GM12872 (cell line): ENCODE measurements at regions not wholly inside any gene's neighbourhood (a gene's known extent, or its start where the extent isn't known, plus 50 kb on each side); places are given as distances from the start of the nearest gene placed in this dataset.

Experiments
- TF ChIP-seq, protein P1 (sequence below): IDR thresholded peaks from 3 replicates; pipeline ENCODE4 v1.5.1; 2011; ENCODE audit warnings: low read depth, mild to moderate bottlenecking, low read length, moderate library complexity; ENCODE audit not compliant: insufficient read depth

DNA sequence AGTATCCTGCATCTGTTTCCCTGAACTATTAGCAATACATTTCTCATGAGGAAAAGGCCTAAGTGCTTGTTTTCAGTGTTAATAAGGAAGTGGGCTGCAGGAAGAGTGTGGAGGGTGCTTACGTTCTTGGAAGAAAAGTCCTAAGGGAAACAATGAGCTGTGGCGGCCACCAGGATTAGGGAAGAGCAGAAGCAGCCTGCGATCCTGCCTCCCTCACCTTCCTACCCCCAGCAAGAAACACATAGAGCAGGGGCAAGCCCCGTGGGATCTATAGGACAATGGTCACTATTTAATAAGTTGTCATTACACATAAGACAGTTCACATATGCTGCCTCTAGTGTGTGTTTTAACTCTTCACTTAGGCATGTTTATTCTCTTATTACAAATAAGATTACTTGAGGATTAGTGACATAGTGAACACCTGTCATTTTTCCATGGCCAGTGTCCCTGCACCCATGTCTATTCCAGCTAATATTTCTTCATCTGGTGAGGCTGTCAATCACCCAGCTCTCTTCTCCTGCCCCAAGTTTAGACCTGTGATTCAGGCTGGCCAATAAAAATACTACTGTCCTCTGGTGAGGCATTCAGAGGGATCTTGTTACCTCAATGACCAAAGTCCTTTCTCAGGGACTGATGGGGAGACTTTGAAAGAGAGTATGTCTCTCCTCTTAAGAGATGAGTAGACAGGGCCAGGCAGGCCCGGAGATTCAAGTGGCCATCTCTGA lies 510.9 kb upstream of the CELF4 start:
- TF ChIP-seq, protein P1, sequence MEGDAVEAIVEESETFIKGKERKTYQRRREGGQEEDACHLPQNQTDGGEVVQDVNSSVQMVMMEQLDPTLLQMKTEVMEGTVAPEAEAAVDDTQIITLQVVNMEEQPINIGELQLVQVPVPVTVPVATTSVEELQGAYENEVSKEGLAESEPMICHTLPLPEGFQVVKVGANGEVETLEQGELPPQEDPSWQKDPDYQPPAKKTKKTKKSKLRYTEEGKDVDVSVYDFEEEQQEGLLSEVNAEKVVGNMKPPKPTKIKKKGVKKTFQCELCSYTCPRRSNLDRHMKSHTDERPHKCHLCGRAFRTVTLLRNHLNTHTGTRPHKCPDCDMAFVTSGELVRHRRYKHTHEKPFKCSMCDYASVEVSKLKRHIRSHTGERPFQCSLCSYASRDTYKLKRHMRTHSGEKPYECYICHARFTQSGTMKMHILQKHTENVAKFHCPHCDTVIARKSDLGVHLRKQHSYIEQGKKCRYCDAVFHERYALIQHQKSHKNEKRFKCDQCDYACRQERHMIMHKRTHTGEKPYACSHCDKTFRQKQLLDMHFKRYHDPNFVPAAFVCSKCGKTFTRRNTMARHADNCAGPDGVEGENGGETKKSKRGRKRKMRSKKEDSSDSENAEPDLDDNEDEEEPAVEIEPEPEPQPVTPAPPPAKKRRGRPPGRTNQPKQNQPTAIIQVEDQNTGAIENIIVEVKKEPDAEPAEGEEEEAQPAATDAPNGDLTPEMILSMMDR: no peak

DNA sequence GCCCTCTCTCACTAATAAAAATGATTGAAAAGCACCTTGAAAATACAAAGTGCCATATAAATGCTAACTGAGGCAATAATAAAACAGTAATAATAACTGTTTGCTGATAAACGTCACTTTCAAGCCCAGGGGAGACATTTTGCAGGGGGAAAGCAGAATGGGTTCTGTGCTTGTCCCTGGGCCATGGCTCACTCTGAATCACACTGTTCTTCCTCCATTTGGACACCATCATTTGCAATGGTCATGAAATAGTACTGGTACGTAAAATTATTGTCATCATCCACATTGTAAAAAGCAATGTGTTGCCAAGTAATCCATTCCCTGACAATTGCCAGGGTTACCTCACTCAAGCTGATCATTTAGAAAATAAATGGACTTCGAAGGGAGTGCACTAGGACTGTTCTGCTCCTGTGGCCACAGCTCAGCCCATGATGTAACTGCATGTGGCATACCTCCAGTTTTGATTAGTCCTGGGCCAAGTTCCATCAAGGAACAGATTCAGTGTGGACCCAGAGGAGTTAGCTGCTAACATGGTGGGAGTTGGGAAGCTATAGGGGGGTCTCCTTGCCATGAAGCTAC lies 508.8 kb upstream of the CELF4 start:
- TF ChIP-seq, protein P1: no peak

DNA sequence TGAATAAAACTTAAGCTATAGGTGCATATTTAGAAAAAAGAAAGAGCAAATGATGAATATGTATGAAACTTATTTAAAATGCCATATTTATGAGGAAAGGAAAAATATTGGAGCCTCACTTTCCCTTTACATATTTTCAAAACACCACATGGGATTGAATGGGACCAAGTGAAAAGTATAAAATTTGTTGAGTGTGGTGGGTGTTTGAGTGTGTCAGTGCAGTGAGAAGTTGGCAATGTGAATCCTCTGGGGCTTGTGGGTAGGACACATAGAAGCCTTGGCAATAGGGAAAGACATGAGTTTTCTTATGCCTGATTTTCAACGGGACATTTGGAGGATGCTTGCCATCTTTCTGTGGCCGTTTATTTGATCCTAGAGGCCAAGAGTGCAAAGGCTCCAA lies 502.2 kb upstream of the CELF4 start:
- TF ChIP-seq, protein P1: no peak

DNA sequence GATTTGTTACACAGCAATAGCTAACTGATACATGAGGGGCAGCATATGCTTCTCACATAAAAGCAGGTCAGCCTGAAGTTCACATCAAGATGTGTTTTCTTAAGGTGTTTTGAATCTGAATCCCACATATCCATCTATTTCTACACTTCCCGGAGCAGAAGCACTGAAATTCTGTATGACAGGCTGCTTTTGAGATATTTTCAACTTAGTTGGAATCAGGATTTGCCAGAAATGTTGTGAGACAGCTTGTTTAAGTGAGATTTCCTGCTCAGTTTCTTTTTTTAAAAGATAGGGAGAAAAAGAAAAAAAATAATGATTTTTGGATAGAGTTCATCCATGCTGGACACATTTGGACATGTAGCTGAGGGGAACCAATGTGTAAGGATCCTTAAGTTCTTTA lies 501.5 kb upstream of the CELF4 start:
- TF ChIP-seq, protein P1: no peak

DNA sequence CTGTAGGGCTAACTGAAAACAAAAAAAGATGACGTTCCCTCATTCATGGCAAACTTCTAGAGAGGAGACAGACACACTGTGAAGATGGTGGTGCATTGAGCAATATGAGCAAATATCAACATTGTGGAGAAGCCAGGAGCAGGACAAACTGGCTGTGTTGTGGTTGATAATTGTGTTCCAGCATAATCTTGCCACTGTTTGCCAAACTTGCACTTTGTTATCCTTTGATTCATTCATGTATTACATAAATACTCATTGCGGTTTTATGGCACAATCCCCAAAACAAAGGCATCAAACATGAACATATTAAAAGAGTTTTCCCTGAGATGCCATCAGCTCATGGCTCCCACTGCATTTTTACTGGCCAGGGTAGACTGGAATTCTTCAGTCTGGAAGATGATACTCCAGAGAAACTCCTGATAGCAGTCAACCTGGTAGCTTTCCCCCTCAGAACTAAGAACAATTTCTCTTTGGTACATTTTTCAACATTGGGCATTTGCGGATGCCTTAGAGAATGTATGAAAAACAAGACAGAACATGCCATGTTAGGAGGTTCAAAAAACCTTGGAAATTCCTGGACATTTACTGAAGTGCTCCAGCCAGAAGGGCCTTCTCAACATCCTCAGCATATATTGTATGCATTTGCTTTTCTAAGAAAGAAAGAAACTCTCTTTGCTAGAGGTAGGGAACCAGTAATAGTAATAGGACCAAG lies 487.4 kb upstream of the CELF4 start:
- TF ChIP-seq, protein P1: no peak

DNA sequence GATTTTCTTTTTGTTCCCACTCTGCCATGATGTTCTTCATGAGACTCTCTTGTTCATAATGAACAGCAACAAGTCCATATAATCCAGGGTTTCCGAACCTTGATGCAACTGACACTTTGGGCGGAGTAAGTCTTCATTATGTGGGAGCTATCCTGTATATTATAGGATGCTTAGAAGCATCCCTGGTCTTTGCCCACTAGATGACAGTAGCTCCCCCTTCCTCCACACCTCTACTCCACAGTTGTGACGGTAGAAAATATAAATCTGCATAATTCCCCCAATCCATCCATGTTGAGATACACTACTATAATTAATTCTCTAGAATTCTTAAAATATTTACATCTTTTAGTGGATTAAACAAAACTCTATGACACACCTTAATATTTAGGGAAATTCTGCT lies 482.2 kb upstream of the CELF4 start:
- TF ChIP-seq, protein P1: 0 out of 3 replicates have a peak, but pooled peaks have one; percentile 3

DNA sequence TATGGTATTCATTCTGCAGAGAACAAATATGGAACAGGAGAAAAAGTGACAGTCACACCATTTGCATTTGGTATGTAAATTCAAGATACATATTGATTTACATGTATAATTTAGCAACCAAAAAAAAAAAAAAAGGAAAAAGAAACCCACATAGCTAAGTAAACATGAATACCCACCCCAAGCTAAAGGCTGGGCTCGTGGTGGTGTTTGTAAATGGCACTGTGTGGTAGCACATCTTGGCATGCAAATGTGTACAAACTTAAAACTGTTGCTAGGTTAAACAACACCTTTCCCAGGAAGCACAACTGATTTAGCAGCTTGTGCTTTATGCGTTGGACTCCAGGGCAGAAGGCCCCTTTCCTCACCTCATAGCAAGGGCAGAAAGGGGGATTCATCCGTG lies 481.1 kb upstream of the CELF4 start:
- TF ChIP-seq, protein P1: no peak
